HG02885 (cell line): ENCODE measurements at regions not wholly inside any gene's neighbourhood (a gene's known extent, or its start where the extent isn't known, plus 50 kb on each side); places are given as distances from the start of the nearest gene placed in this dataset.
A peak's percentile ranks its signal among the peaks of the same experiment; 100 is the strongest.
"Not testable (repeated sequence)": the region's sequence is repeated elsewhere in the genome, so short reads cannot be mapped to it uniquely, and the experiment has no call there.

Experiments
- ATAC-seq: cut with Tn5 transposase; IDR thresholded peaks from one replicate; pipeline ENCODE4 v1.9.1; 2021; ENCODE audit warnings: mild to moderate bottlenecking; ENCODE audit not compliant: unreplicated experiment, poor library complexity

GRCh38 chr12:97711392-97711791, 248.8 kb downstream of the RMST start:
- no peak for ATAC-seq

- no peak for ATAC-seq
Observed at GRCh38 chr12:97713270-97713669, 250.7 kb downstream of the RMST start.

GRCh38 chr12:97714107-97714563, 251.5 kb downstream of the RMST start:
- ATAC-seq: no peak

GRCh38 chr12:97716356-97716755, 253.8 kb downstream of the RMST start:
- ATAC-seq: no peak

- not testable (repeated sequence) for ATAC-seq
Observed at GRCh38 chr12:97723801-97724200, 261.2 kb downstream of the RMST start.

GRCh38 chr12:97745406-97746101, 282.9 kb downstream of the RMST start:
- ATAC-seq: no peak

- no peak for ATAC-seq
Observed at GRCh38 chr12:97748298-97748697, 285.7 kb downstream of the RMST start.

- no peak for ATAC-seq
Observed at GRCh38 chr12:97751704-97752103, 289.1 kb downstream of the RMST start.

- no peak for ATAC-seq
Observed at GRCh38 chr12:97752129-97752528, 289.5 kb downstream of the RMST start.

- ATAC-seq: no peak
Observed at GRCh38 chr12:97753332-97753731, 290.7 kb downstream of the RMST start.

GRCh38 chr12:97754306-97754705, 291.7 kb downstream of the RMST start:
- ATAC-seq: peak; percentile 81

GRCh38 chr12:97756066-97756666, 293.6 kb downstream of the RMST start:
- no peak for ATAC-seq

- no peak for ATAC-seq
Observed at GRCh38 chr12:97756741-97757140, 294.1 kb downstream of the RMST start.

GRCh38 chr12:97757481-97758193, 295.0 kb downstream of the RMST start:
- no peak for ATAC-seq

- ATAC-seq: no peak
Observed at GRCh38 chr12:97758194-97758501, 295.5 kb downstream of the RMST start.

- ATAC-seq: no peak
Observed at GRCh38 chr12:97758586-97758985, 296.0 kb downstream of the RMST start.

GRCh38 chr12:97760601-97761000, 298.0 kb downstream of the RMST start:
- no peak for ATAC-seq

- ATAC-seq: no peak
Observed at GRCh38 chr12:97763113-97763512, 300.5 kb downstream of the RMST start.

GRCh38 chr12:97764700-97765099, 302.1 kb downstream of the RMST start:
- ATAC-seq: no peak

GRCh38 chr12:97767347-97767746, 304.7 kb downstream of the RMST start:
- ATAC-seq: no peak

GRCh38 chr12:97778111-97778510, 315.5 kb downstream of the RMST start:
- no peak for ATAC-seq

- ATAC-seq: no peak
Observed at GRCh38 chr12:97781342-97781741, 318.7 kb downstream of the RMST start.
